ENCODE measurements at regions not wholly inside any gene's neighbourhood (a gene's known extent, or its start where the extent isn't known, plus 50 kb on each side); places are given as distances from the start of the nearest gene placed in this dataset.

DNA sequence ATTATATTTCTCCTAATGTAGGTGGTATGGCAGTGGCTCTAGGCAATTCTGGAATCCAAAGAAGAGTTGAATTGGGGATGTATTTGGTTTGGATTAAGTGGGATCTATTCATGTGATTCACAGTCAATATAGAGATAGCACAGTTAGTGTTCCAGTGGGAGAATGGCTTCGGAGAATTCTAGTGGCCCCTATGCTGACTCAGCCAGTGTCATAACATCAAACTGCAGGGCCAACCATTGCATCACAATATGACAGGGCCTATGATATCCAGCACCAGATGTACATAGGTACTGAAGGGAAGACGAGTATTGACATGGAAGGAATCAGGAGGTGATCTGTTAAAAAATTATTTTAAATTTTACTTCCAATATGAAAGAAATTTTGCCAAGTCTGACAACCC, 302.8 kb upstream of the UBE2E2 start:
- no peak for DNase-seq
- Histone ChIP-seq H3K36me3 (no peaks in the 10 kb centered on the region), H3K4me3 (no peak overlapping the region), H3K27me3 (no peaks in the 10 kb centered on the region), H3K27ac (no peak overlapping the region), H3K4me1 (peaks cover 0 to 4% (median 0%) of the 10 kb centered on the region in 4 donors), H3K9me3 (peaks cover 0 to 5% of the 10 kb centered on the region in 2 donors)
- in situ Hi-C loops (cut with MboI; ENCODE audit: low pct_ligation_motif_present in 1 of 4, low pct_unique_long_range_greater_than_20kb in 1 of 4, low sequenced_read_pairs in 3 of 4), result loop anchor here in 1 of 4 donors (25.0 kb wide), 1 partner anchor 338 kb away; no protein-coding TSS in a partner anchor
- TF ChIP-seq EP300 (IDR thresholded peaks at IDR 0.05; ENCODE audit: low read depth), result no peak
- TF ChIP-seq, protein P1, sequence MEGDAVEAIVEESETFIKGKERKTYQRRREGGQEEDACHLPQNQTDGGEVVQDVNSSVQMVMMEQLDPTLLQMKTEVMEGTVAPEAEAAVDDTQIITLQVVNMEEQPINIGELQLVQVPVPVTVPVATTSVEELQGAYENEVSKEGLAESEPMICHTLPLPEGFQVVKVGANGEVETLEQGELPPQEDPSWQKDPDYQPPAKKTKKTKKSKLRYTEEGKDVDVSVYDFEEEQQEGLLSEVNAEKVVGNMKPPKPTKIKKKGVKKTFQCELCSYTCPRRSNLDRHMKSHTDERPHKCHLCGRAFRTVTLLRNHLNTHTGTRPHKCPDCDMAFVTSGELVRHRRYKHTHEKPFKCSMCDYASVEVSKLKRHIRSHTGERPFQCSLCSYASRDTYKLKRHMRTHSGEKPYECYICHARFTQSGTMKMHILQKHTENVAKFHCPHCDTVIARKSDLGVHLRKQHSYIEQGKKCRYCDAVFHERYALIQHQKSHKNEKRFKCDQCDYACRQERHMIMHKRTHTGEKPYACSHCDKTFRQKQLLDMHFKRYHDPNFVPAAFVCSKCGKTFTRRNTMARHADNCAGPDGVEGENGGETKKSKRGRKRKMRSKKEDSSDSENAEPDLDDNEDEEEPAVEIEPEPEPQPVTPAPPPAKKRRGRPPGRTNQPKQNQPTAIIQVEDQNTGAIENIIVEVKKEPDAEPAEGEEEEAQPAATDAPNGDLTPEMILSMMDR (IDR thresholded peaks at IDR 0.05), result no peak
- TF ChIP-seq POLR2AphosphoS5 (IDR thresholded peaks at IDR 0.05), result no peak
- TF ChIP-seq POLR2A (IDR thresholded peaks at IDR 0.05), result no peak
- intact Hi-C loops (cut with DNase I; ENCODE audit: low total_unique reads), result no loop called here
- WGBS, 2 donors (ENCODE audit: low coverage in 1 of 2), result 80% methylated on average over 2 of the region's 2 CpGs; no CpG with 5 or more reads in 1 of the 2 donors

DNA sequence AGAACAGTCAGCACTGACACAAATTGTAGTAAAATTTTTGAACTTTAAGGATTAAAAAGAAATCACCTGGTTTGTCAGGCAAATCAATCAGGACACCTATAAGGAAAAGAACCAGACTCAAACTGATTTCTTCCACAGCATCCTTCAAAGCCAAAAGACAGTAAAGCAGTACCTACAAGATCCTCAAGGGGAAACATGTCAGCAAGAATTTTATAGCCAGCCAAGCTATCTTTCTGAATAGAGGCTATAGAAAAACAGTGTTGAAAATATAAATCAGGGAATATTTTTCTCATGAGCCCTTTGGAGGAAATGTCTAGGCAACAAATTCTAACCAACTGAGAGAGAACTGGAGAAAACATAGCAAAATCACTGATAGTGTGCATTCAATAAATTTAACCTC, 301.4 kb upstream of the UBE2E2 start:
- intact Hi-C loops (cut with DNase I; ENCODE audit: low total_unique reads), result no loop called here
- TF ChIP-seq POLR2A (IDR thresholded peaks at IDR 0.05), result no peak
- no peak for TF ChIP-seq EP300 (IDR thresholded peaks at IDR 0.05; ENCODE audit: low read depth)
- no peak for TF ChIP-seq POLR2AphosphoS5 (IDR thresholded peaks at IDR 0.05)
- TF ChIP-seq, protein P1 (IDR thresholded peaks at IDR 0.05), result no peak
- peaks cover 0 to 5% of the 10 kb centered on the region in 2 donors for H3K9me3 ChIP-seq
- no peak overlapping the region for H3K4me3 ChIP-seq
- peaks cover 0 to 4% (median 0%) of the 10 kb centered on the region in 4 donors for H3K4me1 ChIP-seq
- no peaks in the 10 kb centered on the region for H3K36me3 ChIP-seq
- in situ Hi-C loops (cut with MboI; ENCODE audit: low pct_ligation_motif_present in 1 of 4, low pct_unique_long_range_greater_than_20kb in 1 of 4, low sequenced_read_pairs in 3 of 4), result loop anchor here in 1 of 4 donors (25.0 kb wide), 1 partner anchor 339 kb away; no protein-coding TSS in a partner anchor
- no peak for DNase-seq
- H3K27ac ChIP-seq, result no peak overlapping the region
- H3K27me3 ChIP-seq, result no peaks in the 10 kb centered on the region

DNA sequence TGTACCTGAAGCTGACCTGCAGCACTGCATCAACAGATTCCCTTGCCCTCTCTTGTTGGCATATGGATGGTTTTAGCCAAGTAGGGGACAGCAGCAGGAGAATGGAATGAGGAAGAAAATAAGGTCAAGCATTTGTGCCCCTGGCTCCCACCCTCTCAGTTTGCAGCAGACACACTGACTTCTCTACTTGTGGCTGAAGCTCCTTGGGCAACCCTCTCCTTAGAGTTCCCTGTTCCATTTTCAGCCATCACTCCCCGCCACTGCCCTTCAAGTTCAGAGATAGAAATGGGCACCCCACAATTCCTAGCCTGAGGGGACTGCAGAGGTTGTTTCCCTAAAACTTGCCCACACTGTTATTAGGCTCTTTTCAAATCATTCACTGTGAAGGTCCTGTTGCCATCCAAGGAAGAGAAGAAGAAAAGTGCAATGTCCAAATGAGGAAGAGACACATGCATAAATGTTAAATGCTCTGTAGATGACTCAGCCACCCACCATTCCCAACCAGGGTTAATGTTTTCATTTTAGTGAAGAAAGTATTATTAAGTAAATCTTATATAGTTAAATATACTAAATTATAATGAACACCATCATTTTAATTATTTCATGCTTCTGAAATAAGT, 295.9 kb upstream of the UBE2E2 start:
- 89 to 100% methylated on average over 1 of the region's 1 CpG for WGBS, 2 donors (ENCODE audit: low coverage in 1 of 2)

DNA sequence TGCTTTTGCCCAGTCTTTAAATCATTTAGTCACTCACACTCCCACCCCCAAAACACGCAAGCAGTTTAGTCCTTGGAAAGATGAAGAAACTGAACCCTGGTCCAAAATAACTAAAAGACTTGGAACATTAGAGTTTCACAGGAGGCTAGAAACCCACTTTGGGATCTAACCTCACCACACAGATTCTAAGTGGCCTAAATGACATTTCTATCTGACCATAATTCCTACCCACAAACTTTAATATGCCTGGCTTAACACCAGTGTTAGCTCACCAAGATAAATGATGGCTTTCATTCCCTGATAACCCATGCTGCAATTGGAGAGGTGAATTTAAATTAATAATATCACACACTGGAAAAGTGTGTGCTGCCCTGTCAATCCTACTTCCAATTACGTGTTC, 295.3 kb upstream of the UBE2E2 start:
- in situ Hi-C loops (cut with MboI; ENCODE audit: low pct_ligation_motif_present in 1 of 4, low pct_unique_long_range_greater_than_20kb in 1 of 4, low sequenced_read_pairs in 3 of 4) (loop anchor here in 1 of 4 donors (25.0 kb wide), 1 partner anchor 345 kb away; no protein-coding TSS in a partner anchor), intact Hi-C loops (cut with DNase I; ENCODE audit: low total_unique reads) (no loop called here)
- Histone ChIP-seq H3K4me1 (no peaks in the 10 kb centered on the region), H3K4me3 (no peak overlapping the region), H3K27ac (no peak overlapping the region), H3K27me3 (no peaks in the 10 kb centered on the region), H3K36me3 (no peaks in the 10 kb centered on the region), H3K9me3 (no peaks in the 10 kb centered on the region)
- DNase-seq, result no peak
- WGBS, 2 donors (ENCODE audit: low coverage in 1 of 2), result 71 to 100% methylated on average over 1 to 2 of the region's 2 CpGs
- no peak for TF ChIP-seq POLR2A (IDR thresholded peaks at IDR 0.05)
- no peak for TF ChIP-seq EP300 (IDR thresholded peaks at IDR 0.05; ENCODE audit: low read depth)
- TF ChIP-seq, protein P1 (IDR thresholded peaks at IDR 0.05), result no peak
- TF ChIP-seq POLR2AphosphoS5 (IDR thresholded peaks at IDR 0.05), result no peak

More for the DNA sequence above, 295.9 kb upstream of the UBE2E2 start:
- TF ChIP-seq POLR2AphosphoS5 (IDR thresholded peaks at IDR 0.05) (no peak), EP300 (IDR thresholded peaks at IDR 0.05; ENCODE audit: low read depth) (no peak), POLR2A (IDR thresholded peaks at IDR 0.05) (no peak)
- TF ChIP-seq, protein P1 (IDR thresholded peaks at IDR 0.05), result no peak
- H3K27ac ChIP-seq, result no peak overlapping the region
- H3K4me1 ChIP-seq, result no peaks in the 10 kb centered on the region
- no peaks in the 10 kb centered on the region for H3K9me3 ChIP-seq
- in situ Hi-C loops (cut with MboI; ENCODE audit: low pct_ligation_motif_present in 1 of 4, low pct_unique_long_range_greater_than_20kb in 1 of 4, low sequenced_read_pairs in 3 of 4), result loop anchor here in 1 of 4 donors (25.0 kb wide), 1 partner anchor 345 kb away; no protein-coding TSS in a partner anchor
- DNase-seq, result no peak
- H3K4me3 ChIP-seq, result no peak overlapping the region
- intact Hi-C loops (cut with DNase I; ENCODE audit: low total_unique reads), result no loop called here
- no peaks in the 10 kb centered on the region for H3K36me3 ChIP-seq
- H3K27me3 ChIP-seq, result no peaks in the 10 kb centered on the region
